ENCODE measurements at regions not wholly inside any gene's neighbourhood (a gene's known extent, or its start where the extent isn't known, plus 50 kb on each side); places are given as distances from the start of the nearest gene placed in this dataset.
"Not testable (repeated sequence)": the region's sequence is repeated elsewhere in the genome, so short reads cannot be mapped to it uniquely, and the experiment has no call there.

DNA sequence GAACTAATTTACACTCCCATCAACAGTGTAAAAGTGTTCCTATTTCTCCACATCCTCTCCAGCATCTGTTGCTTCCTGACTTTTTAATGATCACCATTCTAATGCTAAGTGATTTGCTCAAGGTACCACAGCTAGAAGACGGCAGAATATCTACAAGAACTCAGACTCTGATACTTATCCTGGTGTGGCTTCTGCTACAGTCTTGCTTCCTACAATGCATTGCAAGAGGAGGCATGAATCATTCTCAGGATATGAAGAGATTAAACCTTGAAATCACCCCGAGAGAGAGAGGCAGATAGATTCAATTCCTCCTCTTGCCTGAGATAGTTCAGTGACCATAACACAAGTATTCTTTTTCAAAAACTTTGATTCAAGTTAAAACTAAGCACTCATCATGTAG is 306.4 kb downstream of the TBC1D4 start:
- H3K27ac ChIP-seq (ENCODE audit: insufficient read depth, low read length) = no peak overlapping the region
- H3K4me1 ChIP-seq (ENCODE audit: control insufficient read depth, extremely low read depth, insufficient read depth, low read length) = no peaks in the 10 kb centered on the region
- no peaks in the 10 kb centered on the region for H3K27me3 ChIP-seq (ENCODE audit: control insufficient read depth, insufficient read depth, low read length)
- H3K9me3 ChIP-seq (ENCODE audit: control insufficient read depth, insufficient read depth, low read depth, low read length) = no peaks in the 10 kb centered on the region
- H4K20me1 ChIP-seq (ENCODE audit: control insufficient read depth, extremely low read depth, insufficient read depth, low read length) = no peaks in the 10 kb centered on the region
- H3K4me3 ChIP-seq (replicated peaks in 1 of 4; ENCODE audit: control extremely low read depth in 1 of 4, insufficient read depth in 1 of 4, low read depth in 3 of 4, low read length in 4 of 4) = no peak overlapping the region
- peak in 1 of 2 donors; percentile 52 for DNase-seq (ENCODE audit: low read depth in 2 of 2)
- no peak for TF ChIP-seq CTCF (conservative IDR thresholded peaks at IDR 0.05 in 1 of 2, IDR thresholded peaks at IDR 0.05 in 1 of 2; ENCODE audit: low read depth in 1 of 2, low read length in 2 of 2)
- TF ChIP-seq EZH2 (IDR thresholded peaks at IDR 0.05; ENCODE audit: low read length, missing control alignments) = no peak
- no peak overlapping the region for H3K9ac ChIP-seq (ENCODE audit: insufficient read depth, low read length)
- no peaks in the 10 kb centered on the region for H3K79me2 ChIP-seq (ENCODE audit: control insufficient read depth, insufficient read depth, low read length)
- no peak overlapping the region for H3K4me2 ChIP-seq (ENCODE audit: extremely low read depth, insufficient read depth, low read length)
- H2AFZ ChIP-seq (ENCODE audit: low read length) = no peak overlapping the region
- no peaks in the 10 kb centered on the region for H3K36me3 ChIP-seq (ENCODE audit: control insufficient read depth, insufficient read depth, low read length)

DNA sequence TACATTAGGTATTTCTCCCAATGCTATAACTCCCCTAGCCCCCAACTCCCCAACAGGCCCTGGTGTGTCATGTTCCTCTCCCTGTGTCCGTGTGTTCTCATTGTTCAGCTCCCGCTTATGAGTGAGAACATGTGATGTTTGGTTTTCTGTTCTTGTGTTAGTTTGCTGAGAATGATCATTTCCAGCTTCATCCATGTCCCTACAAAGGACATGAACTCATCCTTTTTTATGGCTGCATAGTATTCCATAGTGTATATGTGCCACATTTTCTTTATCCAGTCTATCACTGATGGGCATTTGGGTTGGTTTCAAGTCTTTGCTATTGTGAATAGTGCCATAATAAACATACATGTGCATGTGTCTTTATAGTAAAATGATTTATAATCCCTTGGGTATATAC is 306.9 kb downstream of the TBC1D4 start:
- H3K36me3 ChIP-seq (ENCODE audit: control insufficient read depth, insufficient read depth, low read length); H3K4me3 ChIP-seq (replicated peaks in 1 of 4; ENCODE audit: control extremely low read depth in 1 of 4, insufficient read depth in 1 of 4, low read depth in 3 of 4, low read length in 4 of 4); H2AFZ ChIP-seq (ENCODE audit: low read length); H3K9ac ChIP-seq (ENCODE audit: insufficient read depth, low read length); H4K20me1 ChIP-seq (ENCODE audit: control insufficient read depth, extremely low read depth, insufficient read depth, low read length); H3K27ac ChIP-seq (ENCODE audit: insufficient read depth, low read length); DNase-seq (ENCODE audit: low read depth in 2 of 2); H3K9me3 ChIP-seq (ENCODE audit: control insufficient read depth, insufficient read depth, low read depth, low read length); H3K4me1 ChIP-seq (ENCODE audit: control insufficient read depth, extremely low read depth, insufficient read depth, low read length); H3K4me2 ChIP-seq (ENCODE audit: extremely low read depth, insufficient read depth, low read length); H3K79me2 ChIP-seq (ENCODE audit: control insufficient read depth, insufficient read depth, low read length); H3K27me3 ChIP-seq (ENCODE audit: control insufficient read depth, insufficient read depth, low read length): not testable (repeated sequence)

- Histone ChIP-seq H3K4me3 (replicated peaks in 1 of 4; ENCODE audit: control extremely low read depth in 1 of 4, insufficient read depth in 1 of 4, low read depth in 3 of 4, low read length in 4 of 4) (no peak overlapping the region), H3K9me3 (ENCODE audit: control insufficient read depth, insufficient read depth, low read depth, low read length) (no peaks in the 10 kb centered on the region), H3K9ac (ENCODE audit: insufficient read depth, low read length) (no peak overlapping the region), H3K79me2 (ENCODE audit: control insufficient read depth, insufficient read depth, low read length) (no peaks in the 10 kb centered on the region), H3K4me2 (ENCODE audit: extremely low read depth, insufficient read depth, low read length) (no peak overlapping the region), H3K27me3 (ENCODE audit: control insufficient read depth, insufficient read depth, low read length) (no peaks in the 10 kb centered on the region), H3K27ac (ENCODE audit: insufficient read depth, low read length) (no peak overlapping the region), H4K20me1 (ENCODE audit: control insufficient read depth, extremely low read depth, insufficient read depth, low read length) (no peaks in the 10 kb centered on the region), H2AFZ (ENCODE audit: low read length) (no peak overlapping the region), H3K36me3 (ENCODE audit: control insufficient read depth, insufficient read depth, low read length) (no peaks in the 10 kb centered on the region), H3K4me1 (ENCODE audit: control insufficient read depth, extremely low read depth, insufficient read depth, low read length) (no peaks in the 10 kb centered on the region)
- DNase-seq (ENCODE audit: low read depth in 2 of 2) = no peak
- TF ChIP-seq EZH2 (IDR thresholded peaks at IDR 0.05; ENCODE audit: low read length, missing control alignments) (no peak), CTCF (conservative IDR thresholded peaks at IDR 0.05 in 1 of 2, IDR thresholded peaks at IDR 0.05 in 1 of 2; ENCODE audit: low read depth in 1 of 2, low read length in 2 of 2) (no peak)
Observed at GRCh38 chr13:75174481-75174880, 307.5 kb downstream of the TBC1D4 start.

All from fibroblast of lung (primary cell).